ENCODE measurements at regions not wholly inside any gene's neighbourhood (a gene's known extent, or its start where the extent isn't known, plus 50 kb on each side); places are given as distances from the start of the nearest gene placed in this dataset.

DNA sequence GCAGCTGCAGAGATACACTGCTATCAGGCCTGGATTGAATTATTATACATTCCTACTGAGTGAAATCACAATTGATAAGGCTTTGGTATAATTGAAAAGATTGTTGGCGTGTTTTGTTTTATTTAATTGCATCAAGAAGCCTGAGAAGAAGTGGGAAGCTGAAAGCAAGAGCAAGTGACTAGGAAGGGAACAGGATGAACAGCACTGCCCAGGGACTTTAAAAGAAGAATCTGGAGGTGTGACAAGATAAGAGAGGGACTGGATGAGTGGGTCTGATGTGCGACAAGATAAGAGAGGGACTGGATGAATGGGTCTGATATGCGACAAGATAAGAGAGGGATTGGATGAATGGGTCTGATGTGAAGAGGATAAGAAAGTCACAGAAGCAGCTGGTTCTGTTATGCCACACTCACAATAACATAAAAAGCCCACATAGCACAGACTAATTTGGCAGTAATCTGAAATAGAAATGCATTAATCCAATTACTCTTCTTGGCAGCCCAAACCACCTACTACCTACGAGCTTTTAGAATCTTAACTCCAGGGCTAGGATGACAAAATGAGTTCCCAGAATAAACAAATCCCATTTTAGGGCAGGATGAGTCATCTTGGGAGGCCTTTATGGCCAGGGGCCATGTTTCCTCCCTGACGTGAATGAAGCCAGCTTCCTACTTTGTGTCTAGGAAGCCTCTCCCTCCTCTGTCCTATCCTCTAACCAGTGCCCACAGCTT lies 129.7 kb downstream of the DUSP10 start:
- DNase-seq (ENCODE audit: low read depth, low spot score) = no peak

DNA sequence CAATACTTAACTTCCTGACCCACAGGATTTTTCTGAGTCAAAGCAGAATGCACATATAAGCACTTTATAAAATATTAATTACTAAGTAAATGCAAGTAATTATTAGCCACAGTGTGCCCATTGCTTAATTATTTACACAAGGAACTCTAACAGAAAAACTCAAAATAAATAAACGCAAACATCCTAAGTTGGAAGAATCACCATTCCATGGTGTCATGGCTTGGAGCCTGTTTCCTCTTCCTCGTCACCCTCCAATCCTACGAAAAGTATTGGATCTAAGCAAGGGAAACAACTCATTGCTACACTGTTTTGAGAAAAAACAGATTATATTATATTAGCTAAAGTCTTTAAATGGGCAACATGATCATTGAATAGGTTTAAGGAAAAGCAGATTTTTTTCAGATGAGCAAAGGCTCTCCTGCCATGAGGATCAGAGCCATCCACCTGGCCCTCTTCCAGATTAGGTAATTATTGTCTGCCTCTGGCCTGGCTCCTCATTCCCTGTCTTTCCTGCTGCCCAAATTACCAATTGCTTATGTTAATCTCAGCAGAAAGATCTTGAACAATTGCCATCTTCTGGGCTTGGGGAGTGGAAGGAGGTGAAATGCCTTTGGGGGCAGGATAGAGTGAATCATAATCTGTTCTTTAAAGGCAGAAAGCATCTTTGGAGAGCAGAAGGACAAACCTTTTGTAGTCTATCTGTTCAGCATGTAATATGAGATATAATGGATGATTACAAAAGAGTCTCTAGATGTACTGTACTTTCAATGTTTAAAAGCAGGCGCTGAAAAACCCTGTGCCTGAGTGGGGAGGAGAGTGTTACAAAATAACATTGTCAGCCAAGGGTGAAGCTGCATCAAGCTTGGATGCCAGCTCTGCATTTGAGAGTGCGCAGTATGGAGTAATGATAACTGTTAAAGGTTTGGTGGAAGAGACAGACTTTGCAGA lies 121.2 kb downstream of the DUSP10 start:
- DNase-seq (ENCODE audit: low read depth, low spot score) = no peak

DNA sequence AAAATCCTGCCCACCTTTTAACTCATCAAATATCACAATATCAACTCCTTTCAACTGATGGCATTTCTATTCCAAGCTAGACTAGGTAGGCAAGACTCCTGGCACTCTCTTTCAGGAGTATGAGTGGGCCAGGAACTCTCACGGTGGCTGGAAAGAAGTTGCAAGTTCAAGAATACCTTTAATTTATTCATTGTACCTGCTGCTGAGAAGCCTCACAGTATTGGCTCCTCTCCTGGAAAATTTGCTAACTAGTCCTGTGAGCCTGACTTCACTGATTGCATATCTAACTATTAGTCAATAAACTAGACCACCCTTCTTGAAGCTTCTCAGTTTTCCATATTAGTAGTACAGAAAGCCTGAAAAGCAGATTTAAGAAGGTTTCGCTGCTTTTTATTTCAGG lies 120.2 kb downstream of the DUSP10 start:
- DNase-seq (ENCODE audit: low read depth, low spot score) = no peak

DNA sequence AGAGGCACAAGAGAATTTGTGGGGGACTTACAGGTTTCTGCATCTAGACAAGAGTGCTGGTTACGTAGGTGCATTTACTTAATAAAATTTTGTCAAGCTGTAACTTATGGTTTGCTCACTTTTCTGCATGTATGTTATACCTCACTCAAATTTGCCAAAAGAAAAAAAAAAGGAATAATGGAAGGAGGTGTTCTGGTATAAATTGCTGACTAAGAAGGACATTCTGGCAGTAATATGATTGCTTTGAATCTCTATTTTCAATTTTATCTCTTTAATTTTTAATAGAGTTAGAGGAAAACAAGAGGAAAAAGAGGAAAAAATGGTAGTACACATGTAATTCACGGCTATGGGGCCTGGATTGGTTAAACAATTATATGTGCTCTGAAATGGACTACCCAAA lies 119.5 kb downstream of the DUSP10 start:
- DNase-seq (ENCODE audit: low read depth, low spot score) = no peak

DNA sequence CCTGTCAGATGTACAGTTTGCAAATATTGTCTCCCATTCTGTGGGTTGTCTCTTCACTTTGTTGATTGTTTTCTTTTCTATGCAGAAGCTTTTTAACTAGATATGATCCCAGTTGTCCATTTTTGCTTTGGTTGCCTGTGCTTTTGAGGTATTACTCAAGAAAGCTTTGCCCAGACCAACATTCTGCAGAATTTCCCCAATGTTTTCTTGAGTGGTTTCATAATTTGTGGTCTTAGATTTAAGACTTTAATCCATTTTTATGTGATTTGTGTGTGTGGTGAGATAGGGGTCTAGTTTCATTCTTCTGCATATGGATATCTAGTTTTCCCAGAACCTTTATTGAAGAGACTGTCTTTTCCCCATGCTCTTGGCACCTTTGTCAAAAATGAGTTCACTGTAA lies 116.9 kb downstream of the DUSP10 start:
- no peak for DNase-seq (ENCODE audit: low read depth, low spot score)

DNA sequence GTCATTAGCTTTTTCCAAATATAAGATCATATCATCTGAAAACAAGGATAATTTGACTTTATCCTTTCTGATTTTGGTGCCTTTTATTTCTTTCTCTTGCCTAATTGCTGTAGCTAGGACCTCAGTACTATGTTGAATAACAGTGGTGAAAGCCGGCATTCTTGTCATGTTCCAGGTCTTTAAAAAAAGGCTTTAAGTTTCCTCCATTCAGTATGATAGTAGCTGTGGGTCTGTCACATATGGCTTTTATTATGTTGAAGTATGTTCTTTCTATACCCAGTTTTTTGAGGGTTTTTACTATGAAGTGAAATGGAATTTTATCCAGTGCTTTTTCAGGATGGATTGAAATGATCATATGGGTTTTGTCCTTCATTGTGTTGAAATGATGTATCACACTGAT lies 115.8 kb downstream of the DUSP10 start:
- DNase-seq (ENCODE audit: low read depth, low spot score) = no peak

DNA sequence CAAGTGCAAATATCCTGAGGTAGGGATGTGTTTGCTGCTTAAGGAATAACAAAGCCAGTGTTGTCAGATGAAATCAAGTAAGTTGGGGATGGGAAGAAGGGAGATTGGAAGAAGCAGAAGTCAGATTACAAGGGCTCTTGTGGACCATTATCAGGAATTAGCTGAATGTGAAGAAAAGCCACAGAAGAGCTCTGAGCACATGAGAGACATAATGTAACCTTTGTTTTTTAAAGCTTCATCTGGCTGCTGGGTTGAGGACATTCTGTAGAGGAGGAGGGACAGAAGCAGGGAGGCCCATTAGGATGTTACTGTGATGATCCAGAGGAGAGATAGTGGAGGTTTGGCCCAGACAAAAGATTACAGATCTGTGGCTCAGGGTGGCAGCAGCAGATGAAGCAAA lies 111.7 kb downstream of the DUSP10 start:
- no peak for DNase-seq (ENCODE audit: low read depth, low spot score)

DNA sequence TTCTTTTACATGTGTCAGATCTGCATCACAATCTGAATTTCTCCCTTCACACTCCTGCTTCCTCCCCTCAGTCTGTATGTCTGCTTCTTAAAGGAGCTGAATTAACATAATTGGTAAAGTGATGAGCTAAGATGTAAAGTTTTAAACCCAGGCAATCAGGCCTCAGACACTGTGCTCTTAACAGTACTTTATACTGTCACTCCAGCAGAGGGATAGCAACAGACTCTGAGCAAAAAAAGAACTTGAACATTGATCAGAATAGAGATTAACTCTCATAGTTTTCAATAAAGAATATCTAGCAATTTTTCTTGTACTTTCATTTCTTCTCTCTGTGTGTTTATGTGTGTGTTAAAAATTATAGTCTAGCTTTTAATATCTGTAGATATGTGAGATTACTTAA lies 110.3 kb downstream of the DUSP10 start:
- no peak for DNase-seq (ENCODE audit: low read depth, low spot score)

DNA sequence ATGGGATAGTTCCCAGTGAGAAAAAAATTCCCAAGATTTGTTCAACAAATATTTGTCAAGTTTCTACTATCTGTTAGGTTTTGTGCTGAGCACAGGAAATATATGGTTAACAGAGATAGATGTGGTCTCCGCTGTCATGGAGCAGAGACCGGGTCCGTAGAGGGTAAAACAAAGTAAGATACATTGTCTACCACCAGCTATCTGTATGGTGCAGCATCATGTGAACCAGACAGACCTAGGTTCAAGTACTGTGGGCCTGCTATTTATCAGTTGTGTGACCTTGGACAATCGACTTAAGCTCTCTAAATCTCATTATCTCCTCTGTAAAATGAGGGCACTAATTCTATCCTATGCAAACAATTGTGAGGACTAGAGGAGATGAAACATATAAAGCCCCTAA lies 109.8 kb downstream of the DUSP10 start:
- DNase-seq (ENCODE audit: low read depth, low spot score) = no peak

DNA sequence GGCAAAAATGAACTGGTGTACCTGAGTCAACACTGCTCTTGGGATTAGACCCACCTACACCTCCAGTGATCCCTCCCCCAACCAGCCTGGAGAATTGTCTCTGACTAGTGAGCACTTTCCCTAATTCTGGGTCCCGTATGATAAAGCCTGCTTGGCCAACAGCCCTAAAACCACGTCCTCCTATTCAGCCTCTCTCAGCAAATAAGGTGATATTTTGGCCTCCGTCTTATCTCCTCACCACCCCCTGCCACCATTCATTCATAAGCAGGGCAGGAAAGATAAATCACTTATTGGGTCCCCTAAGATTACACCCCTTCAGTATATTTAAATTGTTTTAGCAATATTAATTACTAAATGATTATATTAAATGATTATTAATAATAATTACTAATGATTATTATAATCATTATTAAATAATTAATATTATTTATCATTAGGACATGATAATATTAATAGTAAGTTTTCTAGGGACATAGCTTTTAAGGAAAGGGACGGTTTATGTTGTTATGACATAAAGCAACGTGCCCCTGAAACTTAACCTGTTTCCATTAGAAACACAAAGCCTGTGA lies 108.0 kb downstream of the DUSP10 start:
- DNase-seq (ENCODE audit: low read depth, low spot score) = no peak

DNA sequence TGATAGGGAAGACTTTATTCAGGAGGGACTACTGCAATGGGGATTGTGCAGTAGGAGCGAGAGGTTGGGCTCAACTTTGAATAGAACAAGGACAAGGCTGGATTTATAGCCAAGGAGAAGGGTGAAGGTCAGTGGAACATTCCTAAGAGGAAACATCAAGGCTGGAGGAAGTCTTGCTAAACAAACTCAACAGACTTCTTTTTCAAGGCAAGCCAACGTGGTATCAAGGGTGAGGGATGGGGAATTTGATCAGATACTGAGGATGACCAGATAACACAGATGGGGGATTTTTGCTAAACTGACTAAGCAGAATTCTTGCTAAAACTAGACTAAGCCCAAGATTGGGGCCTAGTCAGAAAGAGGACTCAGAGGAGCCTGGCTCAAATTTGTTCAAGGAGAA lies 107.3 kb downstream of the DUSP10 start:
- DNase-seq (ENCODE audit: low read depth, low spot score) = no peak

DNA sequence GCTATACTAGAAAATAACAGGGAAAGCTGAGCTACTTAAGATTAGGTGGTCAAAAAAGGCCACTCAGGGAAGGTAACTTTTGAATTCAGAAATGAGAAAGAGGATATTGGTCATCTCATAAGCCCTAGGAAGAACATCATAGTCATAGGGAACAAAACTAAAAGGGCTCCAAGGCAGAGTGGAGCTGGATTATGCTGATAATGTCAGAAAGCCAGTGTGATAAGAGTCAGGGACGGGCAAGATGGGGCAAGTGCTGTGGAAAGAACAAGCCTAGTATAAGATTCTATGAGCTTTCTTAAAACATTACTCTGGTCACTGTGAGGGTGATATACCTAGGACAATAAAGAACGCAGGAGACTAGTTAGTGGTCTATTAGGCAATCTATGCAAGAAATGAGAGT lies 106.6 kb downstream of the DUSP10 start:
- DNase-seq (ENCODE audit: low read depth, low spot score) = no peak

DNA sequence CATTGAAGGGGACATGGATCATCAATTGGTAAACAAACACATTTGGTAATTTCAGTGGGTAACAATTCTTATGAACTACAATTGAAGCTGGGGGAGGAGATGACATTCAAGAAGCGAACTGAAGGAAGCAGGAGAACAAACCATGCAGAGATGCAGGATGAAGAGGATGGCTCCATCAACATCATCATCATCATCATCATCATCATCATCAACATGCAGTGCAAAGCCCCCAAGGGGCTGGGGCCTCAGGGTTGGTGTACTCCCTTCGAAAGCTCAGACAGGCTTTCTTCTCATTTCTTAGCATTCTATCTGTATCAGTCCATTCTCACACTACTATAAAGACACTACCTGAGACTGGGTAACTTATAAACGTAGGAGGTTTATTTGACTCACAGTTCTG lies 105.8 kb downstream of the DUSP10 start:
- DNase-seq (ENCODE audit: low read depth, low spot score) = no peak

DNA sequence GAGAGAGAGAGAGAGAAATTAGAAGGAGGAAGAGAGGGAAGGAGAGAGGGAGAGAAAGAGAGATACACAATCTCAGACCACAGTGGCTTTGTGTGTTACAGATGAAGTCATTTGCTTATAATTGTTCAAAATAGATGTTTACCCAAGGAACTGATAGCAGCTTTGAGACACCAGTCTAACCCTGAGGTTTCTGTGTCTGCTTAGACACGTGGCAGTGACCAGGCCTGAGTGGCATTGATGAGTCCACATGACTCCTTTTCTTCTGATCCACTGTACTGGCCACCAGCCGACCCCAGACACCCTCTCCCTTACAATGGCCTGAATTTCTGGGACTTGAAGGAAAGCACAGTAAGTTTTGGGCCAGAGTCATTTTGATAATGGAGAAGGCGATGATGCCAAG lies 104.9 kb downstream of the DUSP10 start:
- DNase-seq (ENCODE audit: low read depth, low spot score) = no peak

DNA sequence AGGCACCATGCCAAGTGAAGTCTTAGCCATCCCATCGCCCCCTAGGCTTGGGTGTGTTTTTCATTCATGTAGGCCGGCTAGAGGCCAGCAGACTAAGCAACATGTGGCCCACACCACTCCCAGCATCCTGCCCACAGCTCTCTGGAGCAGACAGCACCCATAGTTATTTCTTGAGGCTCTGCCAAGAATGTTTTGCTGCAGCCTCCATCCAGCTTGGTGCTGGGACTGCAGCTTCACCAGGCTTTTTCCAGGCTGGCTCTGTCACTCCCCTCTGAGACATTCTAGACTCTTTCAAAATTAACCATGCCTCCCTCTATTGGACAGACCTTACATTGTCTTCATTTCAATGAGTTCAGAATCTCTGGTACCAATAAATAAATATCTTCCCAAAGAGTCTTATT lies 104.2 kb downstream of the DUSP10 start:
- no peak for DNase-seq (ENCODE audit: low read depth, low spot score)

DNA sequence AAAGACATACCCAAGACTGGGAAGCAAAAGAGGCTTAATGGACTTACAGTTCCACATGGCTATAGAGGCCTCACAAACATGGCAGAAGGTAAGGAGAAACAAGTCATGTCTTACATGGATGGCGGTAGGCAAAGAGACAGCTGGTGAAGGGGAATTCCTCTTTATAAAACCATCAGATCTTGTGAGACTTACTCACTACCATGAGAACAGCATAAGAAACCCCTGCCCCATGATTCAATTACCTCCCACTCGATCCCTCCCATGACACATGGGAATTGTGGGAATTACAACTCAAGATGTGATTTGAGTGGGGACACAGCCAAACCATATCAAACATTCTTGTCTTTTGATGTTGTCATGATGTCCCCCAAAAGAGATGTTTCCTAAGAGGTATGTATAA lies 103.3 kb downstream of the DUSP10 start:
- DNase-seq (ENCODE audit: low read depth, low spot score) = no peak

DNA sequence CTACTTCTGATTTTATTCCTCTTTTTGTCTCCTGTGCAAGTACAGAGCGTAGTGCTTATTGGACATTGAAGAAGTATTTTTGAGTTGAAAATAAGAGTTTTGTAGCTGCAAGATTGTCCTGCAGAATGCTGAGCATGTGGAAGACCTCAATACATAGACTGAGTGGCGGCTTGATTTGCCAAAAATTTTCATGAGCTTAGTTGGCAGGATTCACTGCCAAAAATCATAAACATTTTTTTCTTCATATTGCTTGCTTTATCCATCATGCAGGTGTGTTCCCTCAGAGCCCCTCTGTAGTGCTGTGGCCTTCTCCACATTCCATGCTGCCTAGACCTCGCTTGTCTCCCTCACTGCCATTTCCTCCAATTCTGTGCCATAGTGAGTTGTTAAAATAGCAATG lies 100.1 kb downstream of the DUSP10 start:
- DNase-seq (ENCODE audit: low read depth, low spot score) = no peak

DNA sequence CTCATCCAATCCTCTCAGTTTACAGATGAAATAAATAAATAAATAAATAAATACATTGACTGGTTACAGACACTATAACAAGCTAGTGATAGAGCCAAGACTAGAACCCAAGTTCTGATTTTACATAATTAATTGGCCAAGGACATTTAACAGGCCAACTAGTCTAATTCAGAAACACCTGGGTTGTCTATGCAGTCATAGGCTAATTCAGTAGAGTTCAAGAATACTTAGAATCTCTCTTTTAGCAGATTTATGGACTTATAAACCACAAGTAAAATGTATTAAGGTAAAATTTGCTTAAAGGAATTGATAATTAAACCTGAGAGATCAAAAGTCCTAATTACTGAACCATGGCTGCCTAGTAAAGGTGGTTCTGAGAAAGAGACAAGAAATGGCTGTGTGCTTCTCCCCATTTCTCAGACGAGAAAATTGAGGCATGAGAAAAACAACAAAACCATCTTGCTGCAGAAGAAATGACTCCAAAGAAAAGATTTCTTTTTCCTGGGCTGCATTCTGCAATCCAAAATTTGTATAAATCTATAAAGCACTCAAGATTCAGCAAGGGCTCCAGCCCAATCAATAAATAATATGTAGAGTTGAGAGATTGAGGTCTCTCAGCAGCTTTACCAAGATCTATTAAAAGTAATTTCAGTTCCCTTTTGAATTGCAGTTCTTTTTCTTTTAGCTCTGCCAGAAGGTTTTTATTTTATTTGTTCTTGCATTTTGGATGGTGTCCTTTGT lies 98.3 kb downstream of the DUSP10 start:
- no peak for DNase-seq (ENCODE audit: low read depth, low spot score)

DNA sequence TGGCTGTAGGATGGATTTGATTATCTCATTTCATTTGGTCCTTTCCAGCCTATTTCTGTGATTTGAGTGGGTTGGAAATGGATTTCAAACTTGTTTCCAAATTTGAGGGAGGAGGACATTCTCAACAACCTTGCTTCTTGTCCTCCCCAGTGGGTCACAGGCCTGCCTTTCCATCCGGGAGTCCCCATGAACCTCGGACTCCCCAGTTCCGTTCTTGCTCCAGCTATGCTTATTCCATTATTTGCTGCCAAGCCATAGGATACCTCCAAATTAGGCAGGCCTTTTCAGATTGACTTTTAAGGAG lies 97.8 kb downstream of the DUSP10 start:
- DNase-seq (ENCODE audit: low read depth, low spot score) = no peak

DNA sequence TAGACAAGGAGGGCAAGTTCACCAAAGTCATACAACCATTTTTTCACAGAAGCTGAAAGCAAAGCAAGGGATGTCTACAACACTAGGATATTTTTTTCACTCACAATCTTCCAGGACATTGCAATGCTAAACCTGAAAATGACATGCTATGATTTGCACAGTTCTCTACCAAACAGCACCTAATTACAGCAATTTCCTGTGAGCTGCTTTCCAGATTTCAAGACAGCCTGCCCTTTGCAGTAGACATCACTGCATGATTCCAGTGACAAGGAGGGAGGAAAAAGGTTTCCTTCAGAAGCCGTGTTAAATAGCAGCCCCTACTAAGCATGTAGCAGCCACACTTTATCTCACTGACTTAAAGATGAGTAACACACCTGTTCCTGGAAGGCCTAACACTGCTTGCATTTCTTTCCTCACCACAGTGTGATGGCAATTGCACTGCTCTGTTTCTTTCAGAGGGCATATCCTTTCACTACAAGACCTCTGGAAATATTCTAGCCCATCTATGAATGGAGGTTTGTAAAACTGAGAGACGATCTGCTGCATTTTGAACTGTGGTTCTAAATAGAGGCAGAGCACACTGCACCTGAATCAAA lies 97.1 kb downstream of the DUSP10 start:
- no peak for DNase-seq (ENCODE audit: low read depth, low spot score)

DNA sequence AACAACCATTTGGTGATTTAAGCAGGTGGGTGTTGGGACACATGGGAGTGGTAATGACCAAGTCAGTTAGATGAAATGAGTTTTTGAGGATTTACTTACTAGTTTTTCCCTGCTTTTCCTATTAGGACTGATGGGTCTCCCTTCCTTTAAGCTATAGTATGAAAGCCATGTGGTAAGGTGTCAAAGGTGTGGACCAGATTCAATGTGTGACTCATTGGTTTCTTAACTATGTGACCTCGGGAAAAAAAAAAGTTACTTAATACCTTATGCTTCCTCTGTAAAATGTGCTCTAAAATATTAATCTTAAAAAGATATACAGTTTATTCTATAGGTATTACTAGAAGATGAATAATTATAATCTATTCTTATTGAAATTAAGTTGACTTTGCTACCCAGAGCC lies 93.7 kb downstream of the DUSP10 start:
- no peak for DNase-seq (ENCODE audit: low read depth, low spot score)
